D721Med (cell line): ENCODE measurements at regions not wholly inside any gene's neighbourhood (a gene's known extent, or its start where the extent isn't known, plus 50 kb on each side); places are given as distances from the start of the nearest gene placed in this dataset.

ENCODE experiments used
- DNase-seq: peaks from one replicate; pipeline ENCODE4 v3.0.0; 2011; ENCODE audit warnings: low spot score; ENCODE audit not compliant: insufficient read length
- FAIRE-seq: peaks from 2 replicates; lab custom pipeline; 2011; peaks lifted over from hg19 to GRCh38; lab: Jason Lieb, UNC
- TF ChIP-seq, protein P1 (sequence below): IDR thresholded peaks from 2 replicates; pipeline ENCODE4 v1.5.1; 2012; ENCODE audit warnings: mild to moderate bottlenecking, control low read depth; ENCODE audit not compliant: insufficient read depth; ENCODE audit errors: missing control alignments

DNA sequence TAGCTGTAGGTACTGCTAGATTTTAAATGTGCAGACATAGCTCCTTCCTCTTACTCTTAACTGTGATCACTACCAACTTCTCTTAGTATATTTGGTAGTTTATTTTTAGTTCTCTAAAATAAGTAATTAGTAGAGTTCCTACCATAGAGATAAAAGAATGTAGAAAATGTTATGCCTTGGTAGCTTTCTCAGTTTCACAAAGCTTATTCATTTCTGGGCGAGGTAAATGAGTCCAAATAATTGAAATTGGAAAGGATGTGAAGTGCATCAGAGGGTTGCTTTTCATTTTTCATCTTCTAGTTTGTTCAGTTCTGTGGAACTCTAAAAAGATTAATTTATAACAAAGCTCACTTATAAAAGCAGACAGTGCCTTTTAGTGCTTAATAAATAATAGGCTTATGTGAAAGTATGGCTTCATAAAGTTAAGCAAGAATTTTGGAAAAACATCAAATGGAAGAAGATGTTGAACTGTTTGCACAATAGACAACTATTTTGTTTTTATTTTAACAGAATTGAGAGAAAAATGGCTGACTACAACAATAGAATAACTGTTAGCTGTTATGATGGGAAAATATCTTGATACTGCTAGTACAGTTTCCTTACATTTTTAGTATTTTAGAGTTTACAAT lies 303.7 kb downstream of the UTRN start:
- FAIRE-seq (no peak), DNase-seq (no peak)
- TF ChIP-seq, protein P1, sequence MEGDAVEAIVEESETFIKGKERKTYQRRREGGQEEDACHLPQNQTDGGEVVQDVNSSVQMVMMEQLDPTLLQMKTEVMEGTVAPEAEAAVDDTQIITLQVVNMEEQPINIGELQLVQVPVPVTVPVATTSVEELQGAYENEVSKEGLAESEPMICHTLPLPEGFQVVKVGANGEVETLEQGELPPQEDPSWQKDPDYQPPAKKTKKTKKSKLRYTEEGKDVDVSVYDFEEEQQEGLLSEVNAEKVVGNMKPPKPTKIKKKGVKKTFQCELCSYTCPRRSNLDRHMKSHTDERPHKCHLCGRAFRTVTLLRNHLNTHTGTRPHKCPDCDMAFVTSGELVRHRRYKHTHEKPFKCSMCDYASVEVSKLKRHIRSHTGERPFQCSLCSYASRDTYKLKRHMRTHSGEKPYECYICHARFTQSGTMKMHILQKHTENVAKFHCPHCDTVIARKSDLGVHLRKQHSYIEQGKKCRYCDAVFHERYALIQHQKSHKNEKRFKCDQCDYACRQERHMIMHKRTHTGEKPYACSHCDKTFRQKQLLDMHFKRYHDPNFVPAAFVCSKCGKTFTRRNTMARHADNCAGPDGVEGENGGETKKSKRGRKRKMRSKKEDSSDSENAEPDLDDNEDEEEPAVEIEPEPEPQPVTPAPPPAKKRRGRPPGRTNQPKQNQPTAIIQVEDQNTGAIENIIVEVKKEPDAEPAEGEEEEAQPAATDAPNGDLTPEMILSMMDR = no peak

DNA sequence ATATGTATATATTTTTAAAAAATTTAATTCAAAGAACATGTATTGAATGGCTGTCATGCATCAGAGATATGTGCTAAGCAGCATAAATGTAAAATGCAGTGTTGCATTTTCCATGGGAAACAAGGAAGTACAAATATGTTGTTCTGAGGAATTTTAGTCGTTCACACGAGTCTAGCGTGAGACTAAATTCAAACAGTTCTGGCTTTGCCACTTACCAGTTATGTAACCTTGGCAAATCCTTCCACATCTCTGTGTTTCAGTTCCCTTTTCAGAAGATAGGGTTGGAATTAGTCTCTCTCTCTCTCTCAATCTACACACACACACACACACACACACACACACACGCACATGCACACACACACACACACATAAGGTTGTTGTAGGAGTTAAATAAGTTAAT lies 305.4 kb downstream of the UTRN start:
- DNase-seq (no peak), FAIRE-seq (no peak)
- TF ChIP-seq, protein P1 = no peak

DNA sequence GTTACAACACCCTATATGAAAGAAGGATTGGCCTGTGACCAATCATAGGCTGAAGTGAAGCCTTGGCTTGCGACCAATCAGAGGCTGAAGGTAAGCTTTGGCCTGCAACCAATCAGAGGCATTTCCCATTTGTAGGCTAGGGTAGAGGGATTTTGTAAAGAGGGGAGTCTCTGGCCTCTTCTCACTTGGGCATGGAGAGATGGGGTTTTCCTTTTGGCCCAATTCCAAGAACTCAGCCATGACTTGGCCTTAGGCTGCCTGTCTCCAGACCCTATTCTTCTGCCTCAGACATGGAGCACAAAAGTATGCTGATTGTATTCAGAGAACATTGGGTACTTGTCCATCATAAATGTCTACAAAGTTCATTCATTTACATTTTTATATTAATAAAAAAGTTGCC lies 308.3 kb downstream of the UTRN start:
- no peak for FAIRE-seq
- DNase-seq = no peak
- TF ChIP-seq, protein P1 = no peak

DNA sequence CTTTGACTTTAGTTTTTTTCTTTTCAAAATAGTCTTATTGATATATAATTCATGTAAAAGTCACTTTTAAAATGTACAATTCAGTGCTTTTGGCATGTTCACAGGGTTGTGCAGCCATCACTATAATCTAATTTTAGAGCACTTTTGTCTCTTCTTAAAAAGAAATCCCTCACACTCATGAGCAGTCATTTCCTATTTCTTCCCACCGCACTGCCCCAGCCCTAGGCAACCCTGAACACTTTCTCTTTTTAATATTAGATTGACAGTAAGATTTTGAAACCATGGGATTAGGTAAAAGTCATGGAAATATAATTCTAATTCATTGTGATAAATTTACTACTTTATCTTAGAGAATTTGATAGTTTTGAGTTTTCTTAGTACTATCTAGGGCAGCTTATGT lies 309.4 kb downstream of the UTRN start:
- TF ChIP-seq, protein P1 = no peak
- DNase-seq (no peak), FAIRE-seq (no peak)

DNA sequence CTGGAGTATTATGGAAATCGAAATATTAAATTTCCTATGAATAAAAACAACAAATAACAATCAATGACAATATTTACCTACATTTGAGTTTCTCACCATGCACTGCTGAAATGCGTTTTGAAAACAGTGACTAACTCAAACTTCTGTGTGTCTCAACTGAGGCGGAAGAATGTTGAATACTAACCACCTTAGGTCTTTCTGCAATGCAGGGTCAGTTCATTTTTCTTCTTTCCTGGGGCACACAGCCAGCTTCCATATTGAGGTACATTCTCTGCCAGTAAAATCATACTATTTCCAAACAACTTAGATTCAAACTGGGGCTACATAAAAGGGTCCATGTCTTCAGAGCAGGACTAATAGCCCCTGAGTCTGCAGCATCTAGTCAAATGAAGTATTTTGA lies 310.1 kb downstream of the UTRN start:
- TF ChIP-seq, protein P1 = no peak
- DNase-seq = no peak
- no peak for FAIRE-seq

DNA sequence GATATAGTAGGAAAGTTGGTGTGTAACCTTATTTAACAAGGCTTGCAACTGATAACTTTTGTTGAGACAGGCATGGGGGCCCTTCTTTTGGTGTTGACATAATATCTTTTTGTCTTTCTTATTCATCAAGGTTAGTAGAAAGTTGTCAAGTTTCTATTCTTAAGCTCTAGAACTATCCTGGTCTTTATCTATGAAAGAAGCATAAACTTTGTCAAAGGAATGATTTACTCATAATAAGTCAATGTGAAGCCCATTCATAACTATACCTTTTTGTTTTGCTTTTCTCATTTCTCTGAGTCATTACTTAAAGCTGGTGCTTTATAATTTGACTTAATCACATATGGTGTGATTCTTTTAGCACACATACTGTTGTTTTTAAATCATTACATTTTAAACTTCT lies 312.4 kb downstream of the UTRN start:
- DNase-seq = no peak
- TF ChIP-seq, protein P1 = no peak
- FAIRE-seq = no peak

DNA sequence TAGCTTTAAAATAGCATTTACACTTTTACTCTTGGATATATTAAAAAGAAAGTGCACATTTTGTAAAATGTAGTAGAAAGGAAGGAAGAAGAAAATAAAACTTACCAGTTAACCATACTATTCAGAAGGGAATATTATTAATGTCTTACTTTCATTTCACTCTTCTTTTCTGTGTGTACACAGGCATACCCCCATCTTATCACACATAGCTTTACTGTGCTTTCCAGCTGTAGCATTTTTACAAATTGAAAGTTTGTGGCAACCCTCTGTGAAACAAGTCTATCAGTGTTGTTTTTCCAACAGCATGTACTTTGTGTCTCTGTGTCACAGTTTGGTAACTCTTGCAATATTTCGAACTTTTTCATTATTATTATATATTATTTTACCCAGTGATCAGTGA lies 314.5 kb downstream of the UTRN start:
- TF ChIP-seq, protein P1 = no peak
- FAIRE-seq = no peak
- no peak for DNase-seq
